ENCODE measurements at regions not wholly inside any gene's neighbourhood (a gene's known extent, or its start where the extent isn't known, plus 50 kb on each side); places are given as distances from the start of the nearest gene placed in this dataset.

- no peaks in the 10 kb centered on the region for H3K79me1 ChIP-seq (ENCODE audit: low read depth in 1 of 2, low read length in 2 of 2)
- no peak overlapping the region for H2AK5ac ChIP-seq (ENCODE audit: low read depth, low read length)
- H2BK20ac ChIP-seq (ENCODE audit: low read depth, low read length) = no peak overlapping the region
- H3K27ac ChIP-seq (ENCODE audit: insufficient read depth, low read length) = no peak overlapping the region
- H3K9me1 ChIP-seq (ENCODE audit: insufficient read depth, low read length) = peaks cover 2% of the 10 kb centered on the region; the same call in 1 of the 2 replicates
- intact Hi-C loops (cut with micrococcal nuclease) (no loop called here), dilution Hi-C loops (cut with HindIII; ENCODE audit: low sequenced_read_pairs, unreplicated experiment) (no loop called here), in situ Hi-C loops (cut with MboI; ENCODE audit: low sequenced_read_pairs) (no loop called here)
- no peaks in the 10 kb centered on the region for H4K20me1 ChIP-seq (ENCODE audit: insufficient read depth, low read length)
- no peak overlapping the region for H4K5ac ChIP-seq (ENCODE audit: low read depth, low read length)
- H4K91ac ChIP-seq (ENCODE audit: insufficient read depth, low read depth, low read length) = no peak overlapping the region
- 100% methylated on average over 2 of the region's 8 CpGs; no CpG with 5 or more reads in 1 of the 2 experiments for WGBS, 2 experiments (ENCODE audit: extremely low coverage in 2 of 2, insufficient read length in 1 of 2)
- BruUV-seq (replicated peaks) = no TSS peak
- H3K36me3 ChIP-seq (ENCODE audit: control insufficient read depth, insufficient read depth, low read length) = no peaks in the 10 kb centered on the region
- H3K4me3 ChIP-seq (ENCODE audit: insufficient read depth, low read depth, low read length) = no peak overlapping the region
- peak overlapping the region; percentile 44 for H2AFZ ChIP-seq (replicated peaks; ENCODE audit: low read length, poor library complexity)
- TF ChIP-seq MAFK (IDR thresholded peaks at IDR 0.05; ENCODE audit: low read depth, low read length) = no peak
- TF ChIP-seq FOS (IDR thresholded peaks at IDR 0.05; ENCODE audit: low read depth, low read length) = no peak
- no peak for TF ChIP-seq USF2 (IDR thresholded peaks at IDR 0.05; ENCODE audit: low read depth, low read length)
- no peak for TF ChIP-seq CEBPB (IDR thresholded peaks at IDR 0.05; ENCODE audit: low read depth, low read length)
- no peak for TF ChIP-seq MXI1 (IDR thresholded peaks at IDR 0.05; ENCODE audit: borderline replicate concordance, low read depth, low read length)
- no peak for TF ChIP-seq MAZ (IDR thresholded peaks at IDR 0.05; ENCODE audit: borderline replicate concordance, low read depth, low read length)
- no peak for TF ChIP-seq NFE2L2 (IDR thresholded peaks at IDR 0.05; ENCODE audit: low read depth, low read length)
- TF ChIP-seq, protein P1, sequence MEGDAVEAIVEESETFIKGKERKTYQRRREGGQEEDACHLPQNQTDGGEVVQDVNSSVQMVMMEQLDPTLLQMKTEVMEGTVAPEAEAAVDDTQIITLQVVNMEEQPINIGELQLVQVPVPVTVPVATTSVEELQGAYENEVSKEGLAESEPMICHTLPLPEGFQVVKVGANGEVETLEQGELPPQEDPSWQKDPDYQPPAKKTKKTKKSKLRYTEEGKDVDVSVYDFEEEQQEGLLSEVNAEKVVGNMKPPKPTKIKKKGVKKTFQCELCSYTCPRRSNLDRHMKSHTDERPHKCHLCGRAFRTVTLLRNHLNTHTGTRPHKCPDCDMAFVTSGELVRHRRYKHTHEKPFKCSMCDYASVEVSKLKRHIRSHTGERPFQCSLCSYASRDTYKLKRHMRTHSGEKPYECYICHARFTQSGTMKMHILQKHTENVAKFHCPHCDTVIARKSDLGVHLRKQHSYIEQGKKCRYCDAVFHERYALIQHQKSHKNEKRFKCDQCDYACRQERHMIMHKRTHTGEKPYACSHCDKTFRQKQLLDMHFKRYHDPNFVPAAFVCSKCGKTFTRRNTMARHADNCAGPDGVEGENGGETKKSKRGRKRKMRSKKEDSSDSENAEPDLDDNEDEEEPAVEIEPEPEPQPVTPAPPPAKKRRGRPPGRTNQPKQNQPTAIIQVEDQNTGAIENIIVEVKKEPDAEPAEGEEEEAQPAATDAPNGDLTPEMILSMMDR (conservative IDR thresholded peaks at IDR 0.05; ENCODE audit: low read depth, low read length) = no peak
- no peak for TF ChIP-seq BHLHE40 (IDR thresholded peaks at IDR 0.05; ENCODE audit: low read depth, low read length)
- TF ChIP-seq RFX5 (IDR thresholded peaks at IDR 0.05; ENCODE audit: low read depth, low read length) = no peak
- TF ChIP-seq SMC3 (IDR thresholded peaks at IDR 0.05; ENCODE audit: low read depth, low read length) = no peak
- no peak for TF ChIP-seq POLR2A (IDR thresholded peaks at IDR 0.05; ENCODE audit: low read depth, low read length)
- no peak for TF ChIP-seq CHD1 (IDR thresholded peaks at IDR 0.05; ENCODE audit: low read depth, low read length)
- no peak for TF ChIP-seq RAD21 (IDR thresholded peaks at IDR 0.05; ENCODE audit: low read length)
- no peak for TF ChIP-seq RCOR1 (IDR thresholded peaks at IDR 0.05; ENCODE audit: insufficient replicate concordance, low read length)
- TF ChIP-seq, protein P2, sequence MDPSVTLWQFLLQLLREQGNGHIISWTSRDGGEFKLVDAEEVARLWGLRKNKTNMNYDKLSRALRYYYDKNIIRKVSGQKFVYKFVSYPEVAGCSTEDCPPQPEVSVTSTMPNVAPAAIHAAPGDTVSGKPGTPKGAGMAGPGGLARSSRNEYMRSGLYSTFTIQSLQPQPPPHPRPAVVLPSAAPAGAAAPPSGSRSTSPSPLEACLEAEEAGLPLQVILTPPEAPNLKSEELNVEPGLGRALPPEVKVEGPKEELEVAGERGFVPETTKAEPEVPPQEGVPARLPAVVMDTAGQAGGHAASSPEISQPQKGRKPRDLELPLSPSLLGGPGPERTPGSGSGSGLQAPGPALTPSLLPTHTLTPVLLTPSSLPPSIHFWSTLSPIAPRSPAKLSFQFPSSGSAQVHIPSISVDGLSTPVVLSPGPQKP (IDR thresholded peaks at IDR 0.05; ENCODE audit: borderline replicate concordance, low read depth, low read length) = no peak
- POLR2A ChIA-PET (ENCODE audit: unreplicated experiment) = no interaction called here
- no peak overlapping the region for H3K14ac ChIP-seq (replicated peaks; ENCODE audit: low read depth, low read length)
- no peaks in the 10 kb centered on the region for H3K27me3 ChIP-seq (ENCODE audit: control insufficient read depth, insufficient read depth, low read length)
- no peaks in the 10 kb centered on the region for H3K4me1 ChIP-seq (ENCODE audit: control insufficient read depth, insufficient read depth, low read length)
- ATAC-seq (ENCODE audit: low read depth) (no peak), DNase-seq (no peak)
- no peak overlapping the region for H3K4me2 ChIP-seq (ENCODE audit: low read depth, low read length)
- no peak overlapping the region for H3K56ac ChIP-seq (ENCODE audit: extremely low read depth, insufficient read depth, low read length)
- CTCF ChIA-PET = interaction anchor here (0.6 kb wide), 1 partner anchor 16 kb away, joined by 7 read pairs; no protein-coding TSS in a partner anchor
- no peak overlapping the region for H2AK9ac ChIP-seq (replicated peaks; ENCODE audit: low read depth, low read length, poor library complexity)
- no peak overlapping the region for H3K9ac ChIP-seq (ENCODE audit: low read depth, low read length)
- no peak overlapping the region for H2BK15ac ChIP-seq (ENCODE audit: low read depth, low read length)
- no peak overlapping the region for H4K8ac ChIP-seq (ENCODE audit: low read depth in 2 of 2, low read length in 2 of 2)
- H3K9me3 ChIP-seq (ENCODE audit: control insufficient read depth, insufficient read depth, low read length) = no peaks in the 10 kb centered on the region
- H3K4ac ChIP-seq (ENCODE audit: low read depth, low read length) = no peak overlapping the region
- H3K18ac ChIP-seq (ENCODE audit: low read depth, low read length) = no peak overlapping the region
- H2BK120ac ChIP-seq (ENCODE audit: low read depth, low read length) = no peak overlapping the region
- no peak overlapping the region for H2BK5ac ChIP-seq (ENCODE audit: low read depth, low read length, poor library complexity, severe bottlenecking)
- H3K23ac ChIP-seq (ENCODE audit: low read depth, low read length) = no peak overlapping the region
These were observed 49.9 kb upstream of the ZRANB1 start for GRCh38 chr10:124892031-124892430.

Data from IMR-90 (cell line).